ENCODE measurements at regions not wholly inside any gene's neighbourhood (a gene's known extent, or its start where the extent isn't known, plus 50 kb on each side); places are given as distances from the start of the nearest gene placed in this dataset.
A peak's percentile ranks its signal among the peaks of the same experiment; 100 is the strongest.

GRCh38 chr11:15483205-15483604 is 368.5 kb downstream of the INSC start:
- Histone ChIP-seq H3K4me3 (ENCODE audit: low read length) (no peak overlapping the region), H3K9ac (ENCODE audit: extremely low read depth, low read length, poor library complexity, severe bottlenecking) (no peak overlapping the region), H3K36me3 (ENCODE audit: control insufficient read depth, insufficient read depth, low read length) (no peaks in the 10 kb centered on the region), H3K27me3 (ENCODE audit: control insufficient read depth, insufficient read depth, low read length, poor library complexity, severe bottlenecking) (no peaks in the 10 kb centered on the region), H3K27ac (ENCODE audit: low read depth, low read length) (no peak overlapping the region), H3K9me3 (ENCODE audit: control insufficient read depth, low read length) (no peaks in the 10 kb centered on the region), H3K4me1 (ENCODE audit: control insufficient read depth, insufficient read depth, low read length) (peaks cover 8% of the 10 kb centered on the region)
- Mint-ChIP-seq H3K27me3 (ENCODE audit: insufficient read depth) (peaks cover 3% of the 10 kb centered on the region), H3K9me3 (no peaks in the 10 kb centered on the region), H3K4me3 (no peak overlapping the region), H3K36me3 (ENCODE audit: low read depth) (no peaks in the 10 kb centered on the region), H3K4me1 (peaks cover 15% of the 10 kb centered on the region), H3K27ac (no peak overlapping the region)
- 78% methylated on average over 1 of the region's 1 CpG; no CpG with 5 or more reads in 1 of the 2 experiments for WGBS, 2 experiments (ENCODE audit: insufficient coverage in 1 of 2, insufficient read length in 1 of 2)
- TF ChIP-seq CTCF (conservative IDR thresholded peaks at IDR 0.05) = no peak
- DNase-seq = no peak

DNA sequence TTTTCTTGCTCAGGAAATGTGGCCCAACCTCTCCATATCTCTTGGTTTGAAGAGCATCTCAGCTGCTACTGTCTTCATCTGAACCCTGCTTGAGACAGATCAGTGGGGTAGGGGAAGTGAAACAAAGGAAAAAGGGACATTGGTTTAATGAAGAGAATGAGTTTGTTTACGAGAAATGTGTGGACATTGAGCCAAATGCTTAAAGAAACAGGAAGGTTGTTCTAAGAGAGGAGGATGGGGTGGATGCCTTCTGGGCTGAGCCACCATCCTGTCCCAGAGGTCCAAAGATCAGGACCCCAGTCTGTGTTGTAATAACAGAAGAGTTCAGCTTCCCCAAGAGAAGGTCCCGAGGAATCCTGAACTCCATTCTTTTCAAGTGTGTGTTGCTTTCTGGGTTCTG is 369.7 kb downstream of the INSC start:
- H3K27me3 ChIP-seq (ENCODE audit: control insufficient read depth, insufficient read depth, low read length, poor library complexity, severe bottlenecking) = no peaks in the 10 kb centered on the region
- H3K27ac ChIP-seq (ENCODE audit: low read depth, low read length) = no peak overlapping the region
- no peaks in the 10 kb centered on the region for H3K36me3 ChIP-seq (ENCODE audit: control insufficient read depth, insufficient read depth, low read length)
- Mint-ChIP-seq H3K27me3 (ENCODE audit: insufficient read depth) (peaks cover 4% of the 10 kb centered on the region), H3K4me1 (peaks cover 15% of the 10 kb centered on the region), H3K4me3 (no peak overlapping the region), H3K36me3 (ENCODE audit: low read depth) (no peaks in the 10 kb centered on the region), H3K27ac (peak overlapping the region; percentile 23), H3K9me3 (no peaks in the 10 kb centered on the region)
- H3K9me3 ChIP-seq (ENCODE audit: control insufficient read depth, low read length) = no peaks in the 10 kb centered on the region
- no peak for DNase-seq
- 60 to 75% methylated on average over 1 to 2 of the region's 2 CpGs for WGBS, 2 experiments (ENCODE audit: insufficient coverage in 1 of 2, insufficient read length in 1 of 2)
- no peak overlapping the region for H3K4me3 ChIP-seq (ENCODE audit: low read length)
- no peak for TF ChIP-seq CTCF (conservative IDR thresholded peaks at IDR 0.05)
- H3K4me1 ChIP-seq (ENCODE audit: control insufficient read depth, insufficient read depth, low read length) = peaks cover 8% of the 10 kb centered on the region
- H3K9ac ChIP-seq (ENCODE audit: extremely low read depth, low read length, poor library complexity, severe bottlenecking) = no peak overlapping the region

- peaks cover 8% of the 10 kb centered on the region for H3K4me1 ChIP-seq (ENCODE audit: control insufficient read depth, insufficient read depth, low read length)
- no peak overlapping the region for H3K27ac Mint-ChIP-seq
- TF ChIP-seq CTCF (conservative IDR thresholded peaks at IDR 0.05) = no peak
- H3K36me3 Mint-ChIP-seq (ENCODE audit: low read depth) = no peaks in the 10 kb centered on the region
- no peak overlapping the region for H3K9ac ChIP-seq (ENCODE audit: extremely low read depth, low read length, poor library complexity, severe bottlenecking)
- H3K4me3 Mint-ChIP-seq = no peak overlapping the region
- DNase-seq = no peak
- 92 to 100% methylated on average over 1 to 2 of the region's 2 CpGs for WGBS, 2 experiments (ENCODE audit: insufficient coverage in 1 of 2, insufficient read length in 1 of 2)
- no peaks in the 10 kb centered on the region for H3K9me3 ChIP-seq (ENCODE audit: control insufficient read depth, low read length)
- H3K9me3 Mint-ChIP-seq = no peaks in the 10 kb centered on the region
- H3K27me3 ChIP-seq (ENCODE audit: control insufficient read depth, insufficient read depth, low read length, poor library complexity, severe bottlenecking) = no peaks in the 10 kb centered on the region
- H3K27ac ChIP-seq (ENCODE audit: low read depth, low read length) = no peak overlapping the region
- peaks cover 14% of the 10 kb centered on the region for H3K27me3 Mint-ChIP-seq (ENCODE audit: insufficient read depth)
- peaks cover 15% of the 10 kb centered on the region for H3K4me1 Mint-ChIP-seq
- H3K36me3 ChIP-seq (ENCODE audit: control insufficient read depth, insufficient read depth, low read length) = no peaks in the 10 kb centered on the region
- no peak overlapping the region for H3K4me3 ChIP-seq (ENCODE audit: low read length)
Observed at GRCh38 chr11:15485432-15485831, 370.7 kb downstream of the INSC start.

Data from endodermal cell (in vitro differentiated cells).